HepG2 (cell line): ENCODE measurements at regions not wholly inside any gene's neighbourhood (a gene's known extent, or its start where the extent isn't known, plus 50 kb on each side); places are given as distances from the start of the nearest gene placed in this dataset.

ENCODE experiments used
- ATAC-seq: fragments of 200-7000 bp; cut with Tn5 transposase; 3 replicates; pipeline ENCODE4 v1.9.1; 2020; ENCODE audit warnings: mild to moderate bottlenecking, moderate library complexity
- BruUV-seq: library from RNA; stranded (reverse); fragments of 400-500 nt; replicated peaks from 2 replicates; lab custom pipeline; 2021; lab: Mats Ljungman, UMichigan
- CTCF ChIA-PET: fragments of 300-600 bp; formaldehyde crosslinking; extraction: SDS; loops from one replicate; lab custom pipeline; 2021; ENCODE audit warnings: low total read pairs, inconsistent platforms, low intra/inter-chr PET ratio; lab: Yijun Ruan, JAX
- POLR2A ChIA-PET: fragments of 350-600 bp; sonication (Branson Sonifier 250); formaldehyde crosslinking; loops from one replicate; lab custom pipeline; 2020; ENCODE audit warnings: antibody characterized with exemption, inconsistent platforms; lab: Yijun Ruan, JAX
- DNase-seq: peaks from one replicate; pipeline ENCODE4 v3.0.0-alpha.2; 2015; ENCODE audit warnings: low spot score
- FAIRE-seq: peaks from 3 replicates; lab custom pipeline; 2011; peaks lifted over from hg19 to GRCh38; lab: Jason Lieb, UNC
- H2AFZ ChIP-seq: one replicate; pipeline ENCODE4 v1.6.1; 2011; ENCODE audit warnings: low read length, inconsistent platforms
- H3K27ac ChIP-seq: fragments of 300-600 bp; 3 replicates; pipeline ENCODE4 v1.8.0; 2011; ENCODE audit warnings: mixed run types, mild to moderate bottlenecking, mixed read lengths, low read length, inconsistent platforms; ENCODE audit not compliant: insufficient read depth; ENCODE audit errors: extremely low read length
- H3K27me3 ChIP-seq, 2 experiments: fragments of 200-600 bp in 1 of 2; 2 replicates in 1 of 2; 3 replicates in 1 of 2; pipeline versions ENCODE4 v1.6.0 to v1.8.0; 2011; ENCODE audit warnings: low read length in 2 of 2, mild to moderate bottlenecking in 2 of 2, moderate library complexity in 2 of 2, inconsistent platforms in 1 of 2; ENCODE audit not compliant: insufficient read depth in 2 of 2, control insufficient read depth in 1 of 2
- H3K36me3 ChIP-seq, 2 experiments: fragments of 200-600 bp in 1 of 2; replicated peaks in 1 of 2; 2 replicates in 1 of 2; 3 replicates in 1 of 2; pipeline versions ENCODE4 v1.5.1 to v1.8.0; 2011; ENCODE audit warnings: low read length in 2 of 2, inconsistent platforms in 1 of 2; ENCODE audit not compliant: insufficient read depth in 2 of 2, control insufficient read depth in 1 of 2
- H3K4me1 ChIP-seq: 2 replicates; pipeline ENCODE4 v1.5.1; 2012; ENCODE audit warnings: low read length, inconsistent platforms; ENCODE audit not compliant: insufficient read depth
- H3K4me2 ChIP-seq: 2 replicates; pipeline ENCODE4 v1.6.0; 2011; ENCODE audit warnings: low read depth, low read length, inconsistent platforms
- H3K4me3 ChIP-seq, 3 experiments: fragments of 200-600 bp in 1 of 3; sonication (generic), shearing (Covaris generic) in 1 of 3; replicated peaks in 1 of 3; 2 replicates each; pipeline ENCODE4 v1.5.1; 2011 to 2016; ENCODE audit warnings: low read length in 3 of 3, inconsistent platforms in 2 of 3, low read depth in 2 of 3, mild to moderate bottlenecking in 2 of 3, control low read depth in 1 of 3, mixed read lengths in 1 of 3; ENCODE audit not compliant: insufficient read depth in 1 of 3
- H3K79me2 ChIP-seq: one replicate; pipeline ENCODE4 v1.6.1; 2011; ENCODE audit warnings: low read length, inconsistent platforms; ENCODE audit not compliant: insufficient read depth
- H3K9ac ChIP-seq: 2 replicates; pipeline ENCODE4 v1.6.0; 2011; ENCODE audit warnings: mild to moderate bottlenecking, low read depth, low read length, inconsistent platforms; ENCODE audit not compliant: insufficient read depth
- H3K9me3 ChIP-seq: 2 replicates; pipeline ENCODE4 v1.5.1; 2012; ENCODE audit warnings: mild to moderate bottlenecking, low read length
- H4K20me1 ChIP-seq: 2 replicates; pipeline ENCODE4 v1.6.0; 2011; ENCODE audit warnings: inconsistent platforms, mild to moderate bottlenecking, low read length, moderate library complexity; ENCODE audit not compliant: insufficient read depth
- PAX8 ChIP-seq: sonication (generic); formaldehyde crosslinking; IDR thresholded peaks from 2 replicates; pipeline ENCODE4 v1.8.0; 2022; ENCODE audit warnings: mild to moderate bottlenecking, missing genetic modification reagents, borderline replicate concordance
- SNAPC5 ChIP-seq: sonication (generic); formaldehyde crosslinking; IDR thresholded peaks from 2 replicates; pipeline ENCODE4 v1.8.1; 2023; ENCODE audit warnings: mild to moderate bottlenecking, missing genetic modification reagents, borderline replicate concordance
- TBX3 ChIP-seq: fragments of 450-650 bp; IDR thresholded peaks from 2 replicates; pipeline ENCODE4 v1.6.1; 2017; ENCODE audit warnings: antibody characterized with exemption, mild to moderate bottlenecking, inconsistent platforms, borderline replicate concordance
- YEATS2 ChIP-seq: sonication (generic); formaldehyde crosslinking; IDR thresholded peaks from 2 replicates; pipeline ENCODE4 v1.4.0; 2020; ENCODE audit warnings: missing genetic modification reagents, borderline replicate concordance
- ZBTB14 ChIP-seq: sonication (generic); formaldehyde crosslinking; IDR thresholded peaks from 2 replicates; pipeline ENCODE4 v1.4.0; 2020; ENCODE audit warnings: missing genetic modification reagents
- ZFP36 ChIP-seq: fragments of 150-350 bp; IDR thresholded peaks from 2 replicates; pipeline ENCODE4 v1.6.1; 2018; ENCODE audit warnings: borderline replicate concordance, low read length, low read depth; ENCODE audit not compliant: partially characterized antibody
- ZNF230 ChIP-seq: sonication (generic); formaldehyde crosslinking; IDR thresholded peaks from 2 replicates; pipeline ENCODE4 v1.4.0; 2020; ENCODE audit warnings: mild to moderate bottlenecking, missing genetic modification reagents
- ZNF296 ChIP-seq: sonication (generic); formaldehyde crosslinking; conservative IDR thresholded peaks from 2 replicates; pipeline ENCODE4 v1.5.0; 2020; ENCODE audit warnings: mild to moderate bottlenecking, missing genetic modification reagents
- ZNF460 ChIP-seq: sonication (generic); formaldehyde crosslinking; IDR thresholded peaks from 2 replicates; pipeline ENCODE4 v1.5.1; 2020; ENCODE audit warnings: missing genetic modification reagents, mild to moderate bottlenecking, borderline replicate concordance
- ZNF570 ChIP-seq: sonication (generic); formaldehyde crosslinking; IDR thresholded peaks from 2 replicates; pipeline ENCODE4 v1.4.0; 2020; ENCODE audit warnings: mild to moderate bottlenecking, missing genetic modification reagents, borderline replicate concordance
- ZNF773 ChIP-seq: sonication (generic); formaldehyde crosslinking; IDR thresholded peaks from 2 replicates; pipeline ENCODE4 v1.4.0; 2020; ENCODE audit warnings: missing genetic modification reagents, borderline replicate concordance
- in situ Hi-C: cut with HindIII; loops from 2 replicates; pipeline ENCODE4 v1.10.0; 2017; ENCODE audit warnings: low pct_unique_long_range_greater_than_20kb; ENCODE audit not compliant: extremely low pct_ligation_motif_present
- intact Hi-C: fragments of 100-400 bp; cut with micrococcal nuclease; formaldehyde crosslinking; loops from one replicate; pipeline ENCODE4 v1.10.0; 2022; ENCODE audit not compliant: unreplicated experiment

GRCh38 chr5:130571076-130571475 lies 594.0 kb downstream of the HINT1 start:
- DNase-seq (no peak), ATAC-seq (no peak), FAIRE-seq (no peak)
- Histone ChIP-seq H2AFZ (no peak overlapping the region), H4K20me1 (no peaks in the 10 kb centered on the region), H3K36me3 (no peaks in the 10 kb centered on the region), H3K9me3 (no peaks in the 10 kb centered on the region), H3K4me3 (no peak overlapping the region), H3K9ac (no peak overlapping the region), H3K4me2 (no peak overlapping the region), H3K79me2 (no peaks in the 10 kb centered on the region), H3K27me3 (no peaks in the 10 kb centered on the region), H3K4me1 (no peaks in the 10 kb centered on the region), H3K27ac (no peak overlapping the region)
- POLR2A ChIA-PET: no interaction called here
- TF ChIP-seq ZFP36 (no peak), TBX3 (no peak), ZNF296 (CRISPR knock-in tag) (no peak), SNAPC5 (no peak), ZNF230 (CRISPR knock-in tag) (no peak), ZNF570 (no peak), ZNF773 (CRISPR knock-in tag) (no peak), ZBTB14 (CRISPR knock-in tag) (no peak), PAX8 (CRISPR knock-in tag) (no peak), YEATS2 (CRISPR knock-in tag) (no peak), ZNF460 (CRISPR knock-in tag) (no peak)
- in situ Hi-C loops: no loop called here
- no TSS peak for BruUV-seq
- intact Hi-C loops: no loop called here
- CTCF ChIA-PET: no interaction called here
